IPS-18c (cell line): ENCODE measurements at regions not wholly inside any gene's neighbourhood (a gene's known extent, or its start where the extent isn't known, plus 50 kb on each side); places are given as distances from the start of the nearest gene placed in this dataset.
"Not testable (repeated sequence)": the region's sequence is repeated elsewhere in the genome, so short reads cannot be mapped to it uniquely, and the experiment has no call there.

ENCODE experiments used
- H3K4me3 ChIP-seq: 2 replicates; pipeline ENCODE4 v1.7.0; 2013; ENCODE audit warnings: low read depth, mild to moderate bottlenecking, low read length, moderate library complexity; ENCODE audit not compliant: insufficient read depth
- H3K9me3 ChIP-seq: one replicate; pipeline ENCODE4 v1.6.1; 2013; ENCODE audit warnings: mild to moderate bottlenecking, low read length, moderate library complexity; ENCODE audit not compliant: control insufficient read depth, insufficient read depth

DNA sequence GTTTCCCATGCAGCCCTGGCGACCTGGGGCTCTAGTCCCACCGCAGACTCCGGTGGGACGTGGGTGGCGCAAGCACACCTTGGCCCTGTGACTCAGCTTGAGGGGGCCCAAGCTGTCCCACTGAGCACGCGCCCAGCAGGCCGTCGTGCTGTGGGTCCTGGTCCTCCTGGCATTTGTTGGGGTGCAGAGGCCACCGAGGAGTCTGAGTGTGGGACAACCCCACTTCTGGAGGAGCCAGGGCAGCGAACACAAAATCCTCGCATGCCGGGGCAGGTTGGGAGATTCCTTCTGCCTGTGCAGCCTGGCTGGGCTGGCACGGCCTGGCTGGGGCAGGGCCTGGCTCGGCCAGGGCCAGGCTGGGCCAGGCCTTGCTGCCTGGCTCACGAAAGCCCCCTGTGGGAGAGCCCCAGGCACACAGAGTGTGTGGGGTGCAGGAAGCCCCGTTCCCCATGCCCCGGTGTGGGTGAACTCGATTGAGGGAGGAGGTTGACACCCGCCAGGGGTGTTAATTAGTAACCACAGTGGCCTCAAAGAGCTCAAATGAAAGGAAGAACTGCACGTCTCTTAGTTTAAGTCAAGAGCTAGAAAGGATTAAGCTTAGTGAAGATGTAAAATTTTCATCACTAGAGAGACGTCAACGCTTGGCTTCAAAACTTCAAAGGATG, 1808.5 kb upstream of the DEFB115 start:
- Histone ChIP-seq H3K4me3 (no peak overlapping the region), H3K9me3 (peaks cover 14% of the 10 kb centered on the region)

DNA sequence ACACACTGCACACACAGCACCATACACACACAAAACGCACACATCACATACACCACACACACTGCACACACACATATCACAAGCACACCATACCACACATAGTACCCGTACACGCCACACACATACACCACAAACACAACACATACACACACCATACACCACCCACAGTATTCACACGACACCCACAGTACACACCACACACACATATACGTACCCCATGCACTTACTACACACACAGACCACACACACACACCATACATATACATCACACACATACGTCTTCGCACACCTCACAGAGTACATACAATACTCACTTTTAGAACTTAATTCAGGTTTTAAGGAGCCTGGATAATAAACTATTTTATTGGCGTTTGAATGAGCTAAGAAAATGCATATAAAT, 1805.3 kb upstream of the DEFB115 start:
- H3K9me3 ChIP-seq, result peaks cover 14% of the 10 kb centered on the region
- no peak overlapping the region for H3K4me3 ChIP-seq

DNA sequence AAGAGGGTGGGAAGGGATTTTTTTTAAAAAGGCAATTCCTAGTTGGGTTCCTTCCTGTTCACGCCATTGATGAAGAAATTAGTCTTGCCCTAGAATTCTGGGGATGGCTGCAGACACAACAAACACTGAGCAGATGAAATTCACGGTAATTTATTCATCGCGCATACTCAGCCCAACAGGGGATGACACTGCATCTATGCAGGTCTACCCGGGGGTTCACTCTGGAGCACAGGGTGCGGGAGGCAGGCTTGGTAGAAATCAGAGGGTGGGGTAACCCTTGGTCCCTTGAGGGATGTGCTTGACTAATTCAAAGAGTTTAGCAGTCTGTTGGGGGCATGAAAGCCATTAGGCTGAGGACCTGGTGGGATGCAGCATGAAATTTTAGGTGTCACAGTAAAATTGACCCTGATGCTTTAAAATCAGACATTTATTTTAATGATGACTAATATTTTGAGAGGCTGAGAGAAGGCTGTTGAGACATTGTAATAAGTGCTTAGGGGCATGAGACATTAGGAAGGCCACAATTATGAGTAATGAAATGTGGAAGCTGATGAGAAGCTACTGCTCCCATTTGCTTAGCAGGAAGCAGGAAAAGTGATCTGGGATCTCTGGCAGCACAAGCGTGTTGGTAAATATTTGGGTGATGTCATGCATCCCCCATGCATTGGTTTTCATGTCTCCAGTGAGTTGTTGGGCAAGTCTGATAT, 1800.3 kb upstream of the DEFB115 start:
- not testable (repeated sequence) for H3K4me3 ChIP-seq, H3K9me3 ChIP-seq

DNA sequence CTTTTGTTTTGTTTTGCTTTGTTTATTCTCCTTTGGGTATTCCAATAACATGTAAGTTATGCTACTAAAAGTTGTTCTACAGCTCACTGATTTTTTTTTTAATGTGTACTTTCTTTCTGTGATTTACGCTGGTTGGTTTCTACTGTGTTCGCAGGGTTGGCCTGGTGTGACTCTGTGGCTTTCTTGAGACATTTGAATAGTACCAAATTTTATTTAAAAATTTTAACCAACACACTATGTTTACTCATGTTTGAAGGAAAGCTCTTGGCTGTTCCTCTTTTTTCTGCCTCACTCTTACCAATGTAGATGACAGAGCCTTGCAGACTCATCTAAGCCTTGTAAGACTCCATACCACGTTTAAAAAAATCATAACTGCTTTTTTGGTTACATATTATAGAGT, 1784.9 kb upstream of the DEFB115 start:
- Histone ChIP-seq H3K9me3 (no peaks in the 10 kb centered on the region), H3K4me3 (no peak overlapping the region)

DNA sequence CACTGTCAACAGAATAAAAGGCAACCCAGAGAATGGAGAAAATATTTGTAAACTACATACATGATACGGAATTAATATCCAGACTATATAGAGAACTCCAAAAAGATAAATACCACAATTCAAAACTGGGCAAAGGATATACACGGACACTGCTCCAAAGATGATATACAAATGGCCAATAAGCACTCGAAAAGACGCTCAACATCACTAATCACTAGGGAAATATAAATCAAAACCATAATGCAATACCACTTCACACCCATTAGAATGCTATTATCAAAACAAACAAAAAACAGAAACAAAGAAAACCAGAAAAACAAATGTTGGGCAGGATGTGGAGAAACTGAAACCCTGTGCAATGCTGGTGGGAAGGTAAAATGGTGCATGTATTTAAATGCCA, 1764.6 kb upstream of the DEFB115 start:
- H3K9me3 ChIP-seq, result not testable (repeated sequence)

DNA sequence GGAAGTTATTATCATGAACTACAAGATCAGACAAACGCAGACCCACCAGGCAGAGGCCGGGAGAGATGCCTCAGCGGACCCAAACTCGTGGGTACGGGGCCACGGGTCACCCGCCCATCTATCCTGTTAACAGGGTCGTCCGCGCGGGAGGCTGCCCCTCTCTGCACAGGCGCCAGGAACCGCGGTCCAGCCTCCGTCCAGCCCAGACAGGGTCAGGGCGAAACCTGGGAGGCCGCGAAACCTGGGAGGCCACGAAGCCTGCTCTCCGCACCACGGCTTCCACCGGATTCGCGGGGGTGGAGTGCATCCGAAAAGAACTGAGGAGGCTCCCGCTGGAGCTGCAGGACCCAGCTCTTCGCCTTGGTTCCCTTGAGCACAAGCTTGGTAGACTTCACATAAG, 1760.7 kb upstream of the DEFB115 start:
- not testable (repeated sequence) for H3K4me3 ChIP-seq

More for the DNA sequence above, 1764.6 kb upstream of the DEFB115 start:
- not testable (repeated sequence) for H3K4me3 ChIP-seq

DNA sequence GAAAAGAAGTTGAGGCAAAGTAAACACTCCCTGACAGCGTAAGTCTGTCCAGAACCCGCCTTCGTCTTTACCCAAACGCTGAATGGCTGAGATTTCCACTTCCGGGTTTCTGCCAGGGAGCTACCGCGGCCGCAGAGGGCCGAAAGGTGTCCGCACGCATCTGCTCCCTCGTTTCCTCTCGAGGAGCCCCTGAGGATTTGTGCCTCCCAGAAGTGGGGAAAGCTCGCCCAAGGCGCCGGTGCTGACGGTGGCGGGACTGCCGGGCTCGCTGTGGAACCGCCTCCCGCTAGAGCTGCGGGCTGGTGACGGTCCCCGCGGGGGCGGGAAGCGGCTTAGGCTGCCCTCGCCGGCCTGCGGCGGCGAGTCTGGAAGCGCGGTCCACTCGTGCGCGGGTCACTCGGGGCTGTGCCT, 1760.2 kb upstream of the DEFB115 start:
- H3K9me3 ChIP-seq, result peaks cover 9% of the 10 kb centered on the region
- 0 out of 2 replicates have a peak overlapping the region, but pooled peaks have one; percentile 20 for H3K4me3 ChIP-seq

More for the DNA sequence above, 1760.7 kb upstream of the DEFB115 start:
- H3K9me3 ChIP-seq, result not testable (repeated sequence)

DNA sequence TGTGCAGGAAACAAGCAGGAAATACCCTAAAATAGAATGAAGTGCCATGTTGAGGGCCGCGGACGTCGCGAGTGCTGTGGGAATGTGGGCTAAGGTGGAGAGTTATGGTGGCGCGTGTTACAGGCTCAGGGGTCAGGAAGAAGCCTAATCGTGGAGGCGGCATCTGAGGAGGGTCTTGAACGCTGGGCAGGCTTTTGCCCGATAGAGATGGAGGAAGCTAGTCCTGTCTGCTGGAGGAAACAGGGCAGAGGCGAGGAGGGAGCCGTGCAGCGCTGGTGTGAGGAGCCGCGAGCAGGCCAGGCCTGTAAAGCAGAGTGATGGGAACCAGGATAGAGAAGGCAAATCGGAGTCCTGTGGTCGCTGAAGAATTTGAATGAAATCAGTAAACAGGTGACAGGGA, 1759.8 kb upstream of the DEFB115 start:
- not testable (repeated sequence) for H3K4me3 ChIP-seq

DNA sequence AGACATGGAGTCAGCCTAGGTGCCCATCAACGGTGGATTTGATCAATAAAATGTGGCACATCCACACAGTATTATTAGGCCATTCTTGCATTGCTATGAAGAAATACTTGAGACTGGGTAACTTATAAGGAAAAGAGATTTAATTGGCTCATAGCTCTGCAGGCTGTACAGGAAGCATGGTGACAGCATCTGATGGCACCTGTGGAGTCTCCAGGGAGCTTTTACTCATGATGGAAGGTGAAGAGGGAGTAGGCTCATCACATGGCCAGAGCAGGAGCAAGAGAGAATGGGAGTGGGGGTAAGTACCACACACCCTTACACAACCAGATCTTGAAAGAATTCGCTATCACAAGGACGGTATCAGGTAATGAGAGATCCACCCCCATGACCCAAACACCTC, 1756.7 kb upstream of the DEFB115 start:
- not testable (repeated sequence) for H3K4me3 ChIP-seq, H3K9me3 ChIP-seq

More for the DNA sequence above, 1759.8 kb upstream of the DEFB115 start:
- not testable (repeated sequence) for H3K9me3 ChIP-seq

DNA sequence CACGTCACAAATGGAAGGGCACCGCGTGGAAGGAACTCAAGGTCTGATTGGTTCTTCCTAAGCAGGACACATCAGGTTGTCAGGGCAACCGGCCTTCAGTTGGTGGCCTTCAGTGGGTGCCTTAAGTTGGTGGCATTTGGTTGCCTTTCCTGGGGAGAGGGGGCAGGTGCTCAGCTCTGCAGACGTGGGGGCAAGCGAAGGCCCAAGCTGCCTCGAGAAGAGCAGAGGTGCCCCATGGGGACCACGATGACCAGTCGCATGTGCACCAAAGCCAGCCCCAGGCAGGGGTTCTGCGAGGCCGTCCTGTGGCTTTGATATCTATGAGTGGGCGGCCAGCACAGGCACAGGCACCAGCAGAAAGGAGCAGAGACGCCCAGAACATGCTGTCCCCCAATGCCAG, 1742.8 kb upstream of the DEFB115 start:
- H3K4me3 ChIP-seq, H3K9me3 ChIP-seq: not testable (repeated sequence)

DNA sequence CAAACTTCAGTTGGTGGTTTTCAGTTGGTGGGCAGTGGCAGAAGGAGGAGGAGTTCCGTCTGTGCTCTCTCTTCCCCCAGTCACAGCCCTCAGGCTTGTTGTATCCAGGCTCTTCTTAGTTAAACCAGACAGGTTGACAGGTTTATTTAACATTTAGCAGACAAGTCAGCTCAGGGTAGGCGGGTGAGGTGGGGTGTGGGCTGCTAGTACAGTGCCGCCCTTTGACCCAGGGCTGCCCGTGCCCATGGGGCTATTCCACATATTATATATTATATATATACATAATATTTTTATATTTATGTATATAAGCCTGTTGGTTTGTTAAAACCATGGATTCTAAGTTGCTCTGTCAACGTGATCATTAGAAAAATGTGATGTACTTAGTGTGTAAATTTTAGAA, 1740.6 kb upstream of the DEFB115 start:
- H3K9me3 ChIP-seq, H3K4me3 ChIP-seq: not testable (repeated sequence)

DNA sequence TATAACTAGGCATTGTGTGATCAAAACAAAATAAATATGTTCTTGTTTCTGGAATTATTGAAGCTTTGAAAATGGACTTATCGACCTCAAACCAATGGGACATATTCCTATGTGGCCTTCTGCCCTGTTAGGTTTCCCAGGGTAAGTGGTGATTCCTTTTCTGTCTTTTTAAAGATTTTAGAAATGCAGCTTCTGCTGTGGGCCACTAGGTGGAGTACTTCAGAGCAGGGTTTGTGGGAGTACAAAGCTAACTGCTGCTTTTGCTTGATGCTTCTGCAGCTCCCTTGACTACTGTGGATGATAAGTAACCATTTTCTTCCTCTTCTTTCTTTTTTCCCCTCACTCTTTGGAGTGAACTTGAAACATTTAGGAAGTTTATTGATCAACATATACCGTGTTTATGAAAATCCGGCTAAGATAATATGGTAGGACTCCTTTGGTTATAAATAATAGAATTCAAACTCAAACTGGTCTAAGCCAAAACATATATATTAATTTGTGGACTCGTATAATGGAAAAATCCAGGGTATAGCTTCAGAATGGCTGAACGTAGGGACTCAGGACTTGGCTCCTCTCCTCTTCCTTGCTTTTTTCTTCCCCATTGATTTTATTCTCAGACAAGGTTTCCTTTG, 1737.7 kb upstream of the DEFB115 start:
- not testable (repeated sequence) for H3K9me3 ChIP-seq, H3K4me3 ChIP-seq

DNA sequence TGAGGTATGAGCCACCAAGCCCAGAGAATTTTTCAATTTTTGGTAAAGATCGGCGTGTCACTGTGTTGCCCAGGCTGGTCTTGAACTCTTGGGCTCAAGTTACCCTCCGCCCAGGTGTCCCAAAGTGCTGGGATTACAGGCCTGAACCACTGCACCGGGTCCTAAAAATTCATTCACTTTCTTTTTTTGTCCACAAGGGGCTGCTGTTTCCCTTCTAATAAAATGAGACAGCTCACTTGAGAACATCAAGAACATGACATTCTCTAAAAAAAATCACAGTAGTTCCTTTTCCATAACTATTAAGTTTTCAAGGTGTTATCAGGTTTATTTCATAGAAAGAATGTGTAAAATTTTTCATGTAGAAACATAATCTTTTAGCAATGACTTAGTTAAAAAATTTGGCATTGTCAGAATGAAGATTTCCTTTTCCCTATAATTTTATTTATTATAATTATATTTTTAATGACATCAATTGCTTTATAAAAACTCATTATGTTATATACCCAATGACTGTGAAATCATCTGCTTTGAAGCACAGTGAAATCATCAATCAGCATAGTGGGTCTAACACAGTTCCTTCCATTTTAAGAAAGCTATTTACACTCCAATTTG, 1723.8 kb upstream of the DEFB115 start:
- H3K4me3 ChIP-seq, H3K9me3 ChIP-seq: not testable (repeated sequence)

DNA sequence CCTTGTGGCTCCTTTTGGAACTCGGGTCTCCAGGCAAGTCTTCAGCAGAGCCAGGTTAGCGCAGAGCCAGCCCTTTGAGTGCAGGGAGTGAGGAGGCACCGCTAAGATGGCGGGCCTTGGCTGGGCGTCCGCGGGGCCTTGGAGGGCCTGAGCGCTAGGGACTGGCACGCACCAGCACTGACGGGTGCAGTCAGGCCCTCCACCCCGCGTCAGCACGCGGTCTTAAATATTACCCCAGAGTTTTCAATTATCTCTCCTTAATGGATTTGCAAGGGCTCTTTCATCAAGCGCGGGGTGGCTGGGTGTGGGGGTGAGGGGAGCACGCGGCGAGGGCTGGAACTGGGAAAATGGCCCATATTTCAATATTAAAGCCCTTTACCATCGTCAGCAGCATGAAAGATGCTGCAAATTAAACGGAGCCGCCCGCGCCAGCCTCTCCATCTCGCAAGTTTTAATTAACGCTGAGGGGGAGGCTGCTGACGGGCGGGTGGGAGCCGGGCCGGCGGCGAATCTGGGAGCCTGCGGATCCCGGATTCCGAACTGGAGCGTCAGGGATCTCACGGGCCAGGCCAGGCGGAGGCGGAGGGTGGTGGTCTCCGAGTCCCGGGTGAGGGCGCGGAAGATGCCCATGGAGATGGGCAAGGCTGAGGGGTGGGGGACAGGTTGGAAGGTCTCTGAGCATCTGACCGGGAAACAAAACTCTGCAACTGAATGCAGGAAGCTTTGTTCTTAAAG, 1690.4 kb upstream of the DEFB115 start:
- H3K9me3 ChIP-seq, H3K4me3 ChIP-seq: not testable (repeated sequence)

DNA sequence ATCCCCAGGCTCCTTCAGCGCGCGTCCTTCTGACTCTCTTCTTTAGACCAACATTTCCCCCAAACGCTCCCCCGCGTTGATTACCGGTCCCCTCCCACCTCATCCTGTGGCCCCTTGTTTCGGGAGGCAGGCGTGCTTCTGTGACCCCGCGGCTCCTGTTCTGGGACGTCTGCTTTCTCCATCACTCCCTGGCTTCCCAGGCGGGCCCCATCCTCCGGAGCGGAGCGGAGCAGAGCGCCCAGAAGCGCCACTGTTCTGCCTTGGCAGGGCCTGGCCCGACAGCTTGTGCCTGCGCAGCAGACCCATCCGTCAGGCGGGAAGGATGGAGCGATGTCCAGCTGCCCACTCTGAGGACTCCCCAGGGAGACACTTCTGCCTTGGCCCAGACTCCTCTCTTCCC, 1689.8 kb upstream of the DEFB115 start:
- H3K4me3 ChIP-seq, H3K9me3 ChIP-seq: not testable (repeated sequence)

DNA sequence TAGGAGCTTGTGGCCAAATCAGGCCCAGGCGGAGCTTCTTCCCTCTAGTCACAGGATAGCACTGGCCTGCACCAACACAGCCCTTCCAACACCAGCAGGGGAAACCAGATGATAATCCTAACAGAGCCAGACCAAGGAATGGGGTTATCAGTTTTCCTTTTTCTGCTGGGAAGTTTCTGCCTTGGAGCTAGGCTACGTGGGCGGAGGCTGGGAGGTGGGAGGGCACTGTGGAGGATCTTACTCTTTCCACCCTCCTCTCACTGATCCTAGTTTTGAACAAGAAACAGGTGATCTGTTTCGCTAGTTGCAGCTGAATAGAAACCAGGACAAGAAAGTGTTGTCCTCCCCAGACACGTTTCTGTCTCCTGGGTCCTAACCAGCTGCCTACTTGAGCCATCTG, 1687.3 kb upstream of the DEFB115 start:
- not testable (repeated sequence) for H3K4me3 ChIP-seq, H3K9me3 ChIP-seq

DNA sequence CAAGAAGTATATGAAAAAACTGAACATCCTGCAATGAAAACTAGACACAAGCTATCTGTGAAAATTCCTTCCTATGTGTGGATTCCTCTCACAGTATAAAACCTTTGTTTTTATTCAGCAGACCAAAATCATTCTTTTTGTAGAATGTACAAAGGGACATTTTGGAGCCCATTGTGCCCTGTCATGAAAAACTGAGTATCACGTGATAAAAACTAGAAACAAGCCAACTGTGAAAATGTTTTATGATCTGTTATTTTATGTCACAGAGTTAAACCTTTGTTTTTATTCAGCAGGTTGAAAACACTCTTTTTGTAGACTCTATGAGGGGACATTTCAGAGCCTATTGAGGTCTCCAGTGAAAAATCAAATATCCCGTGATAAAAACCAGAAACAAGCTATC, 1667.9 kb upstream of the DEFB115 start:
- not testable (repeated sequence) for H3K4me3 ChIP-seq, H3K9me3 ChIP-seq
